ENCODE measurements at regions not wholly inside any gene's neighbourhood (a gene's known extent, or its start where the extent isn't known, plus 50 kb on each side); places are given as distances from the start of the nearest gene placed in this dataset.

DNA sequence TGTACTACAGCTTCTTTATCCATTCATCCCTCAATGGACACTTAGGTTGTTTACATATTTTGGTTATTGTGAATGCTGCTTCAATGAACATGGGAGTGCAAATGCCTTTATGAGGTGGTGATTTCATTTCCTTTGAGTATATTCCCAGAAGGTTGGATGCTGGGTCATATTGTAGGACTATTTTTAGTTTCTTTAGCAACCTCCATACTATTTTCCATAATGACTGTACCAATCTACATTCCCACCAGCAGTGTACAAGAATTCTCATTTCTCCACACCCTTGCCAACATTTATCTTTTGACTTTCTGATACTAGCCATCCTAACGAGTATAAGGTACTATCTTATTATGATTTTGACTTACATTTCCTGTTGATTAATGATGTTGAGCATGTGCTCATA, 269.0 kb downstream of the C6orf118 start:
- TF ChIP-seq, protein P1, sequence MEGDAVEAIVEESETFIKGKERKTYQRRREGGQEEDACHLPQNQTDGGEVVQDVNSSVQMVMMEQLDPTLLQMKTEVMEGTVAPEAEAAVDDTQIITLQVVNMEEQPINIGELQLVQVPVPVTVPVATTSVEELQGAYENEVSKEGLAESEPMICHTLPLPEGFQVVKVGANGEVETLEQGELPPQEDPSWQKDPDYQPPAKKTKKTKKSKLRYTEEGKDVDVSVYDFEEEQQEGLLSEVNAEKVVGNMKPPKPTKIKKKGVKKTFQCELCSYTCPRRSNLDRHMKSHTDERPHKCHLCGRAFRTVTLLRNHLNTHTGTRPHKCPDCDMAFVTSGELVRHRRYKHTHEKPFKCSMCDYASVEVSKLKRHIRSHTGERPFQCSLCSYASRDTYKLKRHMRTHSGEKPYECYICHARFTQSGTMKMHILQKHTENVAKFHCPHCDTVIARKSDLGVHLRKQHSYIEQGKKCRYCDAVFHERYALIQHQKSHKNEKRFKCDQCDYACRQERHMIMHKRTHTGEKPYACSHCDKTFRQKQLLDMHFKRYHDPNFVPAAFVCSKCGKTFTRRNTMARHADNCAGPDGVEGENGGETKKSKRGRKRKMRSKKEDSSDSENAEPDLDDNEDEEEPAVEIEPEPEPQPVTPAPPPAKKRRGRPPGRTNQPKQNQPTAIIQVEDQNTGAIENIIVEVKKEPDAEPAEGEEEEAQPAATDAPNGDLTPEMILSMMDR (IDR thresholded peaks at IDR 0.05; ENCODE audit: low read depth, low read length, poor library complexity, severe bottlenecking) = no peak
- TF ChIP-seq EZH2phosphoT487 (IDR thresholded peaks at IDR 0.05; ENCODE audit: borderline replicate concordance, low read length) = no peak
